ENCODE measurements at regions not wholly inside any gene's neighbourhood (a gene's known extent, or its start where the extent isn't known, plus 50 kb on each side); places are given as distances from the start of the nearest gene placed in this dataset.

DNA sequence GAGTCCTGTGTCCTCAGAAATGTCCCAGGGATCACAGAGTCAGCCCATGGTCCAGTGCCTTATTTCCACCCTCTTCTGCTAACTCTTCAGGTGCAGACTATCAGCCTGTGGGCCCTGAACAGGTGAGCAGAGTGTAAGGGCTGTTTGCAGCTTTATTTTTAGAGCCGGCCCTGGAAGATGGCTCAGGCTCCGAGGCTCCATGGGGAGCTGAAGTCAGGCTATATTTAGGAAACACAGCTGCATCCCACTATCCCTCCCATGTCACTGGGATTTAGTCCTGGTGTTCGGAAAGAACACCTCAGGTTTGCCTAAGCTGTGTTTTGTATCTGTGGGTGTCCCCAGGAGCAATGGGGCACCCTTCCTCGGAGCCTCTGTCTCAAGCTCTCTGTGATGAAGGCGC lies 126.9 kb downstream of the RPS24 start:
- DNase-seq, result no peak

DNA sequence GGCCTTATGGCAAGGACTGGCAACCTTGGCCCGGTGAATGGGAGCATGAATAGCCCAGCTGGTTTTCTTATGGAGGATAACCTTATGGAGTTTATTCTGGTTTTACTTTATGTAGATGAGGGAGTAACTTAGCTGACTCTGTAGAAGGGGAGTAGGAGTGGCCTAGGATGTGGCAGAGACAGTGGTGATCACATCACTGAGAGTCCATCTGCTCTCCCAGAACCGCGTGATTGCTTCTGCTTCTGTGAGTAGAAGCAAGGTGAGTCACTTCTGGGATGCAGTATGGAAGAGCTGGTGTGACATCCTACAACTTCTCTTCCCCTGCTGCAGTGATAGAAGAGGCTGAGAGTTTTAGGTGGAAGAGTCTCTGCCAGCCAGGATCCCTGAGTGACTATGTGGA lies 129.2 kb downstream of the RPS24 start:
- DNase-seq, result no peak

DNA sequence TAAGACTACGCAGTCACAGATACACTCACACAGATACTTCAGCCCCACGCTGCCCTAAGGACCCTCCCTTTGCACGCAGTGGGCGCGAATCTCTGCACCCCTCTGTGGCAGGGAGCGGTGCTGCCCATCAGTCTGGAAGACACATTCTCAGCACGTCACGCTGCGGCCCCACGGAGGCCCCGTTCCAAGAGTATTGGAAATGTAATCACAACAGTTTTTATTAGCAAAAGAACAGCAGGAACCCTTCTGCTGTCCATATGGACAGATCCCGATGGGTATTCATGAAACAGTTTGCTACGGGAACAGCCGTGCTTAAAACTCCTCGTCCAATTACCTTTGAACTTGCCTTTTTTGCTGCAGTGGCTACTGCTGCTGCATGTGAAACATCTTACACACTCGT lies 131.0 kb downstream of the RPS24 start:
- no peak for DNase-seq

DNA sequence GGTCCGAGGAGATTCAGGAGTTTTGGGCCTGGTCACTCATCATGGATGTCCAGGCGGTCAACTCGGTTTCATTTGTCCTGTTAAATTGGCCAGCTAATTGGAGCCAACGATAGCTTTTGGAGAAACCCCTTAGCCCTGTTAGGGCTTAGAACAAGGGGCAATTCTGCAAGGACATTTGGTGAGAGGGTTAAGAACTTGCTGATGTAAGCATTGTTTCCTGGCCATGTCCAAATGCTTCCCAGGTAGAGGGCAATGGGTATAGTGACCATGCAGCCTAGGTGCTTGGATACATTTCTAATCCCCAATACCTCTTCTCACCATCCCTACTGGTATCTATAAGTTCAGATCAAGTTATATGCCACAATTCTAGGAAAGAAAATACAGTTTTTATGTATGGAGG lies 131.5 kb downstream of the RPS24 start:
- DNase-seq, result no peak

DNA sequence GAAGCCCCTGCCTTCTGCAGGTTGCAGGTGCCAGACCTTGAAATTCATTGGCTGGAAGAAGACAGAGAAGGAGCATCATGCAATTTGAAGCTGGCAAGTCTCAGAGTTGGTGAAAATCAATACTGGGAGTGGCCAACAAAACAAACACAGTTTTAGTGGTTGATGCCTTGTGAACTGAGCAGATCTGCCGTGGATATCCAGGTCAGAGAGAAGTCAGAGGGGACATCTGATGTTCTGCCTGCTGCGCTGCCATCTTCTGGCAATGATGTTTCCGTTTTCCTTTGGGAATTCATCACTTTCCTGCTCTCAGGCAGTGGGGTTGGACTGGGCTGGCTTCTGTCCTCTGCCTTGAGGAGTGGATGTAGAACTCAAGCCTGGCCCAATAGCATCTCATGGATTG lies 132.0 kb downstream of the RPS24 start:
- DNase-seq, result no peak

DNA sequence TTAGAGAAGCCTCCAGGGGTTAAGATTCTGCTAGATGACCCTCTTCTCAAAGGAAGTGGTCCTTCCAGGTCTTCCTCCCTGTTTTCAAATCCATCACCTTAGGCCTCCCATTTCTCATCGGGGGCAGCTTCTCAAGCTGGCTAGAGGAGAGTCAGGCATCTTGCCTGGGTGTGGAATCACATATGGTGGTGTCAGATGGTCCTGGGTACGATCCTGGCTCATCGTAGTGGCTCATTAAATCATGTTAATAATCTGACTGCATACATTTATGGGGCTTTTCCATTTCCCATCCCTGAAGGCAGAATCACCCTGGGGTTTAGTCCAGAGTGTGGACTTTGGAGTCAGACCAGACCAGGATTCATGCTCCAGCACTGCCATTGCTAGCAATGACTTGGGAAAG lies 132.6 kb downstream of the RPS24 start:
- no peak for DNase-seq

DNA sequence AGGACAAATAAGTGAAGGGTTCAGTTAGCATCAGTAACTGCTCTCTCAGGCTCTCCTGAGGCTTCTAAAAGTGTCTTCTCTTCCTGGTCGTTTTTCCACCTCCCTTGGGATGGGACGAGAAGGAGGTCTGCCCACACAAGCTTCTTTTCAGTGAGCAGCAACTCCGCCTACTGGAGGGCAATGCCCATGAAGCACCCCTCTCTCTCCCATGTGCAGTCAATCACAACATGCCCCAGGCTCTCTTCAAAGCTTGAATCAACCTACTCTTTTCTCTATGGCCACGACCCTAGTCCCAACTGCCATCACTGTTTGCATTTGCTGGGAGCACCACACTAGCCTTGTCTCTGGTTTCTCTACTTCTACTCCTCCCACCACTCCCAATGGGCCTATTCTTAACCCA lies 135.6 kb downstream of the RPS24 start:
- no peak for DNase-seq

DNA sequence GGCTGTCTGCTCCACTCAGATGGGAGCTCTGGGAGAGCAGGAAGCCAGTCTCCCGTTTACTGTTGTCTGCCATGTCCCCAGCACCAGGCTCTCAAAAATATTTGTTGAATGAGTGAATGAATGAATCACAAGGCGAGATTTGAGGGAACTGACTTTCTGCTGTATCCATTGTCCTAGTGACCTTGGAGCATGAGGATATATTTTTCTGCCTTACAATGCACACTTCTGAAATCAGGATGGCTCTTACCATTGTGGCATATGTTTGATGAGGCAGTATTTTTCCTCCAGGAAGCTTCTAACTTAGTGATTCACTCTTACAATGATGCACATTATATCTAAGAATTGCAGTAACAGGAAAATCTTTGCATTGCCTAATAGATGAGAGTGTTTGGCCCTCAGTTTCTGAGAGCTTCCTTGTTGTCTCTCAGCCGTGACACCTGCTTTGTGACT lies 136.4 kb downstream of the RPS24 start:
- no peak for DNase-seq

DNA sequence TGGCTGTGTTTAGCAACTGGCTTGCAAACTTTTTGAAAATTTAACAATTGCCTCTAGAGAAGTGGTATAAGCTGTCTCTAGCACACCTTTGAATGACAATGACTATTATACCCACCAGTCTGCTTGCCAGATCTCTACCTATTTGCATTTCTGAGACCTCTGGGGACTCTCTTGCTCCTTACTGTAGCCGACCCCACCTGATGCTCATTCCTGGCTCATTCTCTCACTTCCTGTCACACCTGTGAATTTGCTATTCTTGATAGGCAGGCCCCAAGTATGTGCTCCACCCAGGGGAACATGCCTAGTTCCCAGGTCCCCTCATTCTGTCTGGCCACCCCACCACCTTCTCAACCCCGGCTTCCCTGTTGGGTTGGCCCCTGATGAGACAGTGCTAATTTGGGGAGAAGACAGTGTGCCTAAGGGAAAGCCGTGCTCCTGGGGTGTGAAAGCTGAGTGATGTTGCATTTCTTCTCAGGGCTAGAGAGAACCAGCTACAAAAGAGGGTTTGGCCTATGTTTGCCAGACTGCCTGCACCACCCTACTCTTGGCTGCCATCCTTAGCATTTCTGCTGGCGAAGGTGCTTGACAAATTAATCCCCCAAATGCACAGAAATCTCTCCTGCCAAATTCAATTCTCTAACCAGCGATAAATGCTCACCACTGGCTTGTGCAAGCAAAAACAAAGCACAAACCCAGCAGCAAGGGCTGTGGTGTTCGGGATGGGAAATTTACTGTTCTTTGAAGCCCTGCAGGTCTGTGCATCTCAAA lies 138.2 kb downstream of the RPS24 start:
- DNase-seq, result no peak

DNA sequence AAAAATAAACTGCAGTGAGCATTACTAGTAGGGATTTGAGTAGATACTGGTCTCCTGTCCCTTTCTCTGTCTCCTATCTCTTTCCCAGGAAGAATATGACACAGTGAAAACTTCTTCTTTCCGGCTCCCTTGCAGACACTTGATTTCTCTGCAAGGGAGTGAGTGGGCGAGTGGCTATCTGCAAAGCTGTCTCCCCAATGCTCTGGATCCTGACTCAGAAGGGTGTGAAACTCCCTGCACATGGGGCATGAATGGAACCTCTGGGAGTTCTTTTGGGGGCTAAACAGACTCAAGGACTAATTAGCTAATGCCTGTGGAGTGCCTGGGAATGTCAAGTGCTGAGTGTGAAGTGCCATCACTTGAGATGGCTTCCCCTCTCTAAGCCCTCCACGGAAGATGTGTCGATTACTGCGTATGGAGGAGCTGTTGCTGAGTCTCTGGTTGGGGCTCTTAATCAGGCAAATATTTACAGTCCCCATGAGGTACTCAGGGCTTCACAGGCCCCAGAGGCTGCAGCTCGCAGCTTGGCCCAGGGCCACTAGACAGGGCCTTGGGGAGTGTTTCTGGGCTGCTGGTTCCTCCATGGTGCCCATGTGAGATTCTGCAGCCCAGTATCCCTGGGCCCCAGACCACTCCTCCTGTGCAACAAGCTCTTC lies 139.8 kb downstream of the RPS24 start:
- DNase-seq, result peak; percentile 32 to 51

DNA sequence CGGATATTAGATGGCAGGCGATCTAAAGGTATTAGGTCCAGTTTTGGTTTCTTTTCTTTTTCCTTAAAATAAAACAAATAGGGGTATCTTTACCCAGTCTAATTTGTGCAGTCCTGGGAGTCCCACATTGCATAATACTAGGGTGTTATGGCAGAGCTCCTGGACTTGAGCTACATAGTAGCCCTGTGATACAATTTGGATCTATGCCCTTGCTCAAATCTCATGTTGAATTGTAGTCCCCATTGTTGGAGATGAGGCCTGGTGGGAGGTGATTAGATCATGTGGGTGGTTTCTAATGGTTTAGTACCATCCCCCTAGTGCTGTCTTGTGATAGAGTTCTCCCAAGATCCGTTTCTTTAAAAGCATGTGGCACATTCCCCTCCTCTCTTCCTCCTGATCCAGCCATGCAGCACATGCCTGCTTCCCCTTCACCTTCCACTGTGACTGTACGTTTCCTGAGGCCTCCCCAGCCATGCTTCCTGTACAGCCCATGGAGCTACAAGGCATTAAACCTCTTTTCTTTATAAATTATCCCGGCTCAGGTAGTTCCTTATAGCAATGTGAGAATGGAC lies 141.9 kb downstream of the RPS24 start:
- DNase-seq, result no peak

DNA sequence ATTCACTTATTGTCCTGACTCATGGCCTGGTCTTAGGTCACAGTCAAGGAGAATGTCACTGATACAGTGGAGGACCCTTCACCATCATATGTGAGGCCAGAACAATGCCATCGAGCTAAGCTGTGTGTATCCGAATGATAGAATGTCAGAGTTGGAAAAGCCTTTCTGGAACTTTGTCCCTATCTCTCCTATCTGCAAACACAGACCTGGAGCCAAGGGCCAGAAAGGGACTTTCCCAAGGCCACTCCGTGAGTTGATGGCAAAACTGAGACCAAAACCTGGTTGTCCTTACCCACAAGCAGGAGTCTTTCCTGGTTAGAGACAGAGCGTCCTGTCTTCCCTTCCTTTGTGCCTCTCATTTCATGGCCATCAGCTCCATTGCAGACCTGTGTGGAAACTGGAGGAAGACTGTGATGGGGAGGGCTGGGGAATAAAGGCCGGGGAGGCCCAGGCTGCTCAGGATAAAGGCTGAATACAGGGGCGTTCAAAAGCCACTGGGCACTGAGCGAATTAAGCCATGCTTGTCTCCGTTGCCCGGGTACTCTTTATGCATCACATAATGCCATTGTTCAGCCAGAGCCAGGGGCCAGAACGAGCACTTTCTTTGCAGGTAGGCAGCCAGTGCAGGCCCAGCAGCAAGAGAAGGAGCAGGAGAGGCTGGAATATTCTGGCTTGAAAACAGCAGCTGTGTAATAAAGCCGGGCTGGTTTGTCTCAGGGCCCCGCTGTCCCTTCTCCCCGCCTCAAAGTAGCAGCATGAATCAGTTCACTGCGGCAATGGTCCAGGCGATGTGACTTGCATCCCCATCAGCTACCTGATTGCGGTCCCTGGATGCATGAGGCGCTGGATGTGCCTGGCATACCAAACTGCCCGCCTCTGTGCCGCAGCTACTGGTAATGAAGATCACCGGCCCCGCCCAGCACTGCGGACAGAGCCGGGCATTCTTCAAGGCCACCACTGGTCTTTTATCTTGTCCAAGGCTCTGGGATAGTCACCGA lies 143.0 kb downstream of the RPS24 start:
- no peak for DNase-seq

DNA sequence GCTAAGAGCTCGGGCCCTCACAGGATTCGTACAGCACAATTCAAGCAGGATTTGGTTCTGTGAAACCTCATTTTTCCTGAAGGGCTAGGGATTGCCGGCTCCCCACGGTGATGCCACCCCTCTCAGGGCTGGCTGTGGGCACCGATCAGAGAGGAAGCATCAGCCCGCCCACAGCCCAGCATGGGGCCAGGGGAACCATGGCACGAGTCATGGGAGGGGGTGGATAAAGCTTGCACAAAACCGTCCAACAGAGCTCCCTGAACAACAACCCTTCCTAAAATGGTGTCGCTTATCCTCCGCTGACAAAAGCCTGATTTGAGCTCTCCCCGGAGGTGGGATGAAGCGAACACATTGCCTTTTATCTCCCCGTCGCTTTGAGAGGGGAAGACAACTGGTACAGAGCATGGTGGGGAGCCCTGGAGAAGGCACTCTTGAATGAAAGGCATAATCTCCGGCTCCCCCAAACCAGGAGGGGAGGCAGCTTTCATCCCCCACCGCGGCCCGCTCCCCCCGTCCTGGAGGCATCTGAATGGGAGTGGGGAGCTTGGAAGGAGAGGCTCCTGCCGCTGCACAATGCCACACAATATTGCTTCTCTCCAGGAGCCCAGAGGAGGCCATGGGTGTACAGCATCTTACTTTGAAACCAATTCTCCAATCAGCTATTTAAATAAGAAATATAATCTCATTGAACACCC lies 144.0 kb downstream of the RPS24 start:
- DNase-seq, result no peak

DNA sequence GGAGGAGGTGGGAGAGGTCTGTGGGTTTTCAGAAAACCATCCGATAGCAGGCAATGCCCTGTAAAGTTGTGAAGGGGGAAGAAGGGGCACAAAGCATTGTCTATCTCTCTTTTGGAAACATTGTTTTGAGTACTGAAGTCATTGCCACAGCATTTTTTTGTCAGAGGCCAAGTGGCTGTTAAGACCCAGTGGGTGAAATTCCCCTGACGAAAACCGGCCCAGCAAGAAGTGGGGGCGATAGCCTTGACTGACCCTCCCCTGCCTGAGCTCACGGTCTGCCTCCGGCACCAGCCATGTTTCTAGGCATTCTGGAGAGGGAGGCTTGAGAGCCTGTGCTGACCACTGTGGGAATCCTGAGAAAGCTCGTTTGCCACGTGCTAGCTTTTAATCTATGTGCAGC lies 144.7 kb downstream of the RPS24 start:
- no peak for DNase-seq

DNA sequence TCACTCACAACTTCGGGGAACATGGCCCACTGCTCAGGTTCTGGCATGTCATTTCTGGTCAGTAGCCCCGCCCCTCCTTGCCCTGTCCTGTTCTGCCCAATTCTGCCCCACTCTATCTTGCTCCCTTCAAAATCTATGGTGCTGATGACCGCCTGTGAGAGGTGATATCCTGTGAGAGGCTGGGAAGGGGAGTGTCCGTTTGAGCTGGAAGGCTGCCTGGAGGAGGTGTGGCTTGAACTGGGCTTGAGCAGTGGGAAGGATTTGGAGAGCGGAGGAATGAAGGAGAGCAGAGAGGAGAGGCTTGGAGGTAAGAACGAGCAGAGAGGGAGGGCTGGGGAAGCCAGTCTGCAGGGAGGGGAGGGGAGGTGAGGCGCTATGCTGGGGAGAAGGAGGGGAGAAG lies 145.3 kb downstream of the RPS24 start:
- no peak for DNase-seq

DNA sequence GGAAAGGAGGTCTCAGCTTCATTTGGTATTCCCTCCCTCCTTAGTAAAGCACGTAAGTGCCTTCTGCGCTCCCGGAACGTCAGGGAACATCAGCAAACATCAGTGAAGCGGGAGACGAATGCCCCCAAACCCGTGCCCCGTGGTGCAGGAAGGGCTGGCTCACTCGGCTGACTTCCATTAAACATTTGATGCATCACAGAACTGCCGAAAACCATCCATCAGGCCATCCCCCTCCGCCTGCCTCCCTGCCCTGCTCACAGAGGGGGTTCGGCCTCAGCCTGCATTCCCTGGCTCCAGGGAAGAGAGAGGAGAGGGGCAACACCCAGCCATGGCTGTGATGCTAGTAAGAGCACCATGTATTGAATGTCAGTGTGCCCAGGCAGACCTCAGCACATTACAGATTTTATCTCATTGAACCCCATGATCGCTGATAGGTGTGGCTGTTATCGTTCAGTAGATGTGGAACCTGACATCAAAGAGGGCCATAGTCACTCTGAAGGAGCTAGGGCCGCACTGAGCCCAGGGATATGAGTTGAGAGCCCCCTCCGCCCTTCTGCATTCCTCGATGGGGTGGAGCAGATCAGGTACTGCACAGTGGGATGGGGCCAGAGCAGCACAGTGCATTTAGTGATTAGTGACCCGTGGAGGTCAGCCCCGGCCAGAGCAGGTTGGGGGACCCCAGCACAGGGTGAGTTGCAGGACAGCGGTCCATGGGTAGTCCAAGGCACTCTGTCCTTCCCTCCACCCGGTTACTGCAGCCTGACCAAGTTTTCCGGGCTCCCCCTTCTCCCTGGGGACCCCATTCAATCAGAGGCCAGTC lies 146.4 kb downstream of the RPS24 start:
- no peak for DNase-seq

DNA sequence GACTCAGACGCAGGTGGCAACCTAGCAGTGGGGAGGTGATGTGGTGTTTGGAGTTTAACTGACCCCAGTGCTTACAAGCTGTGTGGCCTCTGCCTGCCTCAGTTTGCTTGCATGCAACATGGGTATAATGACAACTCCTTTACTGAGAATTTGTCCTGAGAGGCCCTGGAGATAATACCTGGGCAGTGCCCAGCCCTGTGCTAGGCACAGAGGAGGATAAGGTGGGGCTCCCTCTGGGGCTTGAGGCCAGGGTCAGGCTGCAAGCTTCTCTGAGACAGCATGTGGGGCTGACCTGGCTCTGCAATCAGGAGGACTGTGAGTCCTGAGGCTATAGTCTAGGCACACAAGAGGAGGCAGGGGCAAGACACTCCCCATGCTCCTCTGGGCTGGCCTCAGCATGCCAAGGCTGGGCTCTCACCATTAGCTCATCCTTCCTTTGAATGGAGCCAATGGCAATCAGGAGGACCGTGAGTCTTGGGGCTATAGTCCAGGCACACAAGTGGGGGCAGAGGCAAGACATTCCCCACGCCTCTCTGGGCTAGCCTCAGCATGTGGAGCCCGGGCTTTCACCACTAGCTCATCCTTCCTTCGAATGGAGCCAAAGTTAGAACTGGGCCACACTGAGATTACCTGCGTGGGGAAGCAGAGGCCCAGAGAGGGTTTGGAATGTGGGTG lies 147.9 kb downstream of the RPS24 start:
- DNase-seq, result no peak

DNA sequence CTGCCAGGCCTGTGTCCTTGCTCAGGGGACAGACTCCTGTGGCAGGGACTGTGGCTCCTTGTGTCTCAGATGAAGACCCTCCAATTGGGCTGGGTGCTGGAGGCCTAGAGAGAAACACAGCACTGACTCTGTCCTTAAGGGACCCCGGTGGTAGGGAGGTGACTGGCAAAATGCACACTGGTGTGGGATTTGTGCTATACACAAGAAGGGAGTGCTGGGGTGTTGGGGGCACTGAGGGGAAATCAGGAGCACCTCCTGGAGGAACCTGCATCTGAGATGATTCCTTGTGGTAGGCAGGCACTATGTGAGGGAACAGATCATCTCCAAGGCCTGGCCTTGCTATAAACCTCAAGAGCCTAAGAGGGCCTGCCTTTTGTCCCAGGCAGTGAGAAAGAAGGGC lies 149.2 kb downstream of the RPS24 start:
- DNase-seq, result no peak

DNA sequence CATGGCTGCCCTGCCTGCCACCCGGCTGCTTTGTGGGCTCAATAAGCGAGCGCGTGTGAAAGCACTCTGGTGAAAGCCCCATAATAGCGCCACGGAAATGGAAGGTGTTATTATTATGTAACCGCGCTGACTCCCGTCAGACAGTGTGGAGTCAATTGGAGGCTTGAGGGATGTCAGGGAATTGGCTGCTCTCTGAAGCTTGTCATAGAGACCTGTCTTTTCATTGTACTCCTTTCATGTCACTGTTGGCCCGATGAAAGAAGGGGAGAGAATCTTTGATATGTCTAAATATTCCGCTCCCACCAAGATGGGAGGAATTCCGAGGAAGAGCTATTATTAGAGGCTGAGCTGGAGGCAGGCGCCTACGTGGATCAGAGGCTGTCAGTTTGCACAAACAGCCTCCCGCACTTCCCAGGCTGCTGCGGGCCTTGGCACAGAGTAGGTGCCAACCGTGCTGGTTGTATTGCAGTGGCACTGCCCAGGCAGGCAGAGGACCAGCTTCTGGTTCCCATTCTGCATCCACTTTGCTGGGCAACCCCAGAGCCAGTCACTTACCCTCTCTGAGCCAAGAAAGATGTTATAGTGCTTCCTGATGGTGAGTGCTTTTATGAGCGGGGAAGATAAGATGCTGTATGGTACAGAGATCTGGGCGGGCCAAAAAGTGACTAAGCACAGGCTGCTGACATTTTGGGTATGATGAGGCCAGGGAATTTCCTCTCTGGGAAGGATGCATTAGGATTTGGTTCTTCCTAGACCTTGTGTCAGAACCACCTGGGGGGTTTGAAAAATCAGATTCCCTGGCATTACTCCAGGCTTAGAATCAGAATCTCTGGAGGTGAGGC lies 151.4 kb downstream of the RPS24 start:
- no peak for DNase-seq

Data from right lung (tissue), 2 donors.